Osteocyte (in vitro differentiated cells): ENCODE measurements at regions not wholly inside any gene's neighbourhood (a gene's known extent, or its start where the extent isn't known, plus 50 kb on each side); places are given as distances from the start of the nearest gene placed in this dataset.

Source experiments
- DNase-seq: peaks from one replicate; pipeline ENCODE4 v3.0.0; 2021; ENCODE audit warnings: mixed read lengths; ENCODE audit not compliant: unreplicated experiment; ENCODE audit errors: extremely low spot score
- H3K27ac Mint-ChIP-seq: one replicate; pipeline ENCODE4 v1.8.0; 2021; ENCODE audit warnings: mild to moderate bottlenecking, mixed read lengths; ENCODE audit not compliant: unreplicated experiment
- H3K27me3 Mint-ChIP-seq: one replicate; pipeline ENCODE4 v1.8.0; 2021; ENCODE audit warnings: mixed read lengths; ENCODE audit not compliant: unreplicated experiment
- H3K36me3 Mint-ChIP-seq: one replicate; pipeline ENCODE4 v1.8.0; 2021; ENCODE audit warnings: mixed read lengths; ENCODE audit not compliant: unreplicated experiment
- H3K4me1 Mint-ChIP-seq: one replicate; pipeline ENCODE4 v1.8.0; 2021; ENCODE audit warnings: mixed read lengths; ENCODE audit not compliant: unreplicated experiment
- H3K4me3 Mint-ChIP-seq: one replicate; pipeline ENCODE4 v1.8.0; 2021; ENCODE audit warnings: mild to moderate bottlenecking, moderate library complexity, mixed read lengths; ENCODE audit not compliant: unreplicated experiment
- H3K9me3 Mint-ChIP-seq: one replicate; pipeline ENCODE4 v1.8.0; 2021; ENCODE audit warnings: mixed read lengths; ENCODE audit not compliant: unreplicated experiment
- TF ChIP-seq, protein P1 (sequence below): fragments of 200-600 bp; sonication (generic); IDR thresholded peaks from 2 replicates; pipeline ENCODE4 v1.5.0; 2021; ENCODE audit warnings: antibody characterized with exemption, mild to moderate bottlenecking, moderate library complexity

DNA sequence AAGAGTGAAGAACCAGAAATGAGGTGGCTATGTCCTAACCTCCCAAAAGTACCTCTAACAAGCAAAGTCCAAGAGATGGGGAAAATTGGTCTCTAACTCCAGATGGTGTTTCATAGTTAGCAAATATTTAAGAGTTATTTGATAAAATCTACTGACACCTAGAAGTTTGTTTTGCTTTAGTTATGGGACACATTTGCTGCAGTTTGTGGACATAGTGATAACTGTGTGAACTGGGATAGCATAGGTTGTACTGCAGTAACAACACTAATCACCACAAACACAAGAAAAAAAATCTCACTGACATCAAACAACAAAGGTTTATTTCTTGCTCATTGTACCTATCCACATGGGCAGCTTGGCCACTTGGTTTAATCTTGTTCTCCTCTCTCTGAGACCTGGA lies 965.0 kb upstream of the SPRY2 start:
- no peak for DNase-seq
- no peak overlapping the region for H3K27ac Mint-ChIP-seq
- H3K4me1 Mint-ChIP-seq: no peaks in the 10 kb centered on the region
- no peak overlapping the region for H3K4me3 Mint-ChIP-seq
- TF ChIP-seq, protein P1, sequence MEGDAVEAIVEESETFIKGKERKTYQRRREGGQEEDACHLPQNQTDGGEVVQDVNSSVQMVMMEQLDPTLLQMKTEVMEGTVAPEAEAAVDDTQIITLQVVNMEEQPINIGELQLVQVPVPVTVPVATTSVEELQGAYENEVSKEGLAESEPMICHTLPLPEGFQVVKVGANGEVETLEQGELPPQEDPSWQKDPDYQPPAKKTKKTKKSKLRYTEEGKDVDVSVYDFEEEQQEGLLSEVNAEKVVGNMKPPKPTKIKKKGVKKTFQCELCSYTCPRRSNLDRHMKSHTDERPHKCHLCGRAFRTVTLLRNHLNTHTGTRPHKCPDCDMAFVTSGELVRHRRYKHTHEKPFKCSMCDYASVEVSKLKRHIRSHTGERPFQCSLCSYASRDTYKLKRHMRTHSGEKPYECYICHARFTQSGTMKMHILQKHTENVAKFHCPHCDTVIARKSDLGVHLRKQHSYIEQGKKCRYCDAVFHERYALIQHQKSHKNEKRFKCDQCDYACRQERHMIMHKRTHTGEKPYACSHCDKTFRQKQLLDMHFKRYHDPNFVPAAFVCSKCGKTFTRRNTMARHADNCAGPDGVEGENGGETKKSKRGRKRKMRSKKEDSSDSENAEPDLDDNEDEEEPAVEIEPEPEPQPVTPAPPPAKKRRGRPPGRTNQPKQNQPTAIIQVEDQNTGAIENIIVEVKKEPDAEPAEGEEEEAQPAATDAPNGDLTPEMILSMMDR: no peak
- H3K27me3 Mint-ChIP-seq: no peaks in the 10 kb centered on the region
- H3K9me3 Mint-ChIP-seq: no peaks in the 10 kb centered on the region
- H3K36me3 Mint-ChIP-seq: no peaks in the 10 kb centered on the region

DNA sequence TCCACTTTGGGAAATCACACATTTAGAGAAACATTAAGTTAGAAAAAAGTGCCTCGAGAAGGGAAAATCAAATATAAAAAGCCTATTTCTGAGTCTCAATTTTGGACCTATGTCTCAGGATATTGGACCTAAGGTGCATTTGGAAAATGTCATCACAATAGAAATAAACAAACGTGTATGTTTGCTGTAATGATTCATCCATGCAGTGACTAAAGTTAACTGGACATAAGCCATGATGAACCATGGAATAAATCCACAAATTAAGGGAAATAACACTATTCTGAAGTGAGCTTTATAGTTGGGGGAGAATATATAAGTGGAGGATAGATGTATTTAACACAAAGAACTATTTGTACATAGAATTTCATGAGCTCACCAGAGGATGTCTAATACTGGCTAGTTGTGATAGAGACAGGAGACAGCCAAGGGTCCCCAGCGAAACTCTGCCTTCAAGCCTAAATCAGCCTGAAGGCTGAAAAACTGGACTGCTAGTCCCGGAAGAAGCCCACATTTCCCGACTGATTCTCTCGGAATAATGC lies 963.3 kb upstream of the SPRY2 start:
- DNase-seq: no peak
- Mint-ChIP-seq H3K36me3 (no peaks in the 10 kb centered on the region), H3K27ac (no peak overlapping the region), H3K27me3 (no peaks in the 10 kb centered on the region), H3K4me3 (no peak overlapping the region), H3K4me1 (no peaks in the 10 kb centered on the region), H3K9me3 (no peaks in the 10 kb centered on the region)
- TF ChIP-seq, protein P1: no peak

DNA sequence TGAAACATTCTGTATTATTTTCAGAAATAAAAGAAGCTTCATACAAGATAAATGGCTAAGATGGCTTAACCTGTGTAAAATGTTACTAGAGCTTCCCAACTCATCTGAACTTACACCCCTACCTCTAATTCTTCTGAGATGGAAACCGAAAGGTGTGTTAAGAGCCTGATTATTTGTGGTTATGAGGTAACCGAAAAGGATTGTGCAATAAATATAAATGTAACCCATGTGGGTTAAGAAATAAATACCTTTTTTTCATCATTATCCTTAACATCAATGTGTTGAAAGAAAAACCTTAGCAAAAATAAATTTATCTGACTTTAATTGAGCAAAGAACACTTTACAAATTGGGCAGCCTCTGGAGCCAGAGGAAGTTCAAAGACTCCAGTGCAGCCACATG lies 961.8 kb upstream of the SPRY2 start:
- Mint-ChIP-seq H3K36me3 (no peaks in the 10 kb centered on the region), H3K9me3 (no peaks in the 10 kb centered on the region), H3K27me3 (no peaks in the 10 kb centered on the region), H3K4me1 (no peaks in the 10 kb centered on the region), H3K27ac (no peak overlapping the region), H3K4me3 (no peak overlapping the region)
- TF ChIP-seq, protein P1: no peak
- DNase-seq: no peak

DNA sequence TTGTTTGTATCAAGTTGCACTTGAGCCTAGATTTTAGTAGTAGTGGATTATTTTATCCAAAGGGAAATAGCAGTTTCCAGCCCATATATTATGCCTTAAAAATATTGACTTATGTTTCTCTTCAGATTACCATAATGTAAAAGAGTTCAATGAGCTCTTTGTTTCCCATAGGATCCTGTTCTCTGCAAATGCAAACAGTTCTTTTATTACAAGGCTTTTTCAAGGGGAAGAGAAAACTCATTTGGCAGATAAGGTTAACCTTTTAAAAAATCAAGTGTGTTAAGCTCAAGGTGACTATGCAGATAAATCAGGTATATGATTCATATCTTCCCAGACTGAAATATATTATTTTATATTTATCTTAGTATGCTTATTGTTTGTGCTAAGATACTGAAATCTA lies 961.2 kb upstream of the SPRY2 start:
- Mint-ChIP-seq H3K4me1 (no peaks in the 10 kb centered on the region), H3K36me3 (no peaks in the 10 kb centered on the region), H3K27me3 (no peaks in the 10 kb centered on the region), H3K27ac (no peak overlapping the region), H3K9me3 (no peaks in the 10 kb centered on the region), H3K4me3 (no peak overlapping the region)
- TF ChIP-seq, protein P1: no peak
- no peak for DNase-seq

DNA sequence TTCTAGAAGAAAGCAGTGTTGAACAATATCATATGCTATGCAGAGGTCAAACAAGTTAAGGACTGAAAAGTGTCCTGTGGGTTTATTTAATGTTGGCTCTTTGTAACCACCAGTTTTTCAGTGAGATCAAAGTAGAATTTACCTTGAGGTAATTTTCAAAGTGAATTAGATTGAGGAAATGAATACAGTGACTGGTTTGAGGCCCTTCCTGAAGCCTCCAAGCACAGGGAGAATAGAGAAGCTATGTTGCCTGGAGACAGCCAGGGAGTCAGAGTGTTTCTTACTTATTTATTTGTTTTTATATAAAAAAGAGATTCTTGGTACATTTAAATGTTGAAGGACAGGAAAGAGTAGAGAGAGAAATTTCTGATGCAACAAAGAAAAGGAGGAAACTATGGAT lies 954.3 kb upstream of the SPRY2 start:
- DNase-seq: no peak
- Mint-ChIP-seq H3K4me3 (no peak overlapping the region), H3K27ac (no peak overlapping the region), H3K36me3 (no peaks in the 10 kb centered on the region), H3K9me3 (no peaks in the 10 kb centered on the region), H3K4me1 (no peaks in the 10 kb centered on the region), H3K27me3 (peaks cover 4% of the 10 kb centered on the region)
- TF ChIP-seq, protein P1: no peak
